Epidermal melanocyte (primary cell): ENCODE measurements at regions not wholly inside any gene's neighbourhood (a gene's known extent, or its start where the extent isn't known, plus 50 kb on each side); places are given as distances from the start of the nearest gene placed in this dataset.

Source experiments
- DNase-seq: peaks from one replicate; pipeline ENCODE4 v3.0.0; 2011; ENCODE audit warnings: low spot score; ENCODE audit not compliant: insufficient read length

DNA sequence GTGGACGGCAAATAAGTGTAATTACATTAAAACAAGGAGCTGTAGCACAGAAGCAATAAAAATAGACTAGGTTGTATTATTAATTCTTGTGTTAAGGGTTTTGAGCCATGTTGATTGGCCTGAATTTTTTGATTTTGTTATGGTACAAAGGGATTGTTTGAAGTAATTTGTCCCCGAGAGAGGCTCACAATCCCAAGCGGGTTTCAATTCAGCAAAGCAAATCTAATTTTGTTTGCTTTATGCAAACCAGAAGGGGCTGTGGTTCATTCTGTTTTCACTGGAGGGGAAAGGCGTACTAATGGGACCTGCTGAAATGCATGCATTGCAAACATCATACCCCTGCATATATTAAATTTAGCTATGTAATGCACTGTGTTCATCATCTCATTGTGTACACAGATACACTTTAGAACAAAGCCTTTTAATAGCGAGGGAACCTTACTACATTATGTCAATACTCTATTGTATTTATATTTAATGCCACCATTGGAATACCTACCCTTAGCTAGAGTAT lies 379.5 kb upstream of the POU3F2 start:
- no peak for DNase-seq

DNA sequence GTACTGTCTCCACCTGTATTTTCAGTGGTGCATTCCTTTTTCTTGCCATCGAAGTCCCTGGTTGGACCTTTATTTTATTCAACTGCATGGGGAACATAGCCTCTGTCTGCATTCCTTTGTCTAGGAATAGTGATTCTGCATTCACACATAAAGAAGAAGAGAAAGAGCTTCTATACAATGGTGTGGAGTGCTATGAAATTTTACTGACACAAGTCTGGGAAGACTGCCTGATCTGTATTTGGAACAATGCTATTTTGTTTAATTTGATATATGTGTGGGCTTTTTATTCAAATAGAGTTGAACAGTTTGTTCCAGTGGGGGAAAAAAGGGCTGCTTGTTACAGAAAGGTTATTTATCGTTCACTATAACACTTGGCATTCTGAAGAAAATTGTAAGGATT lies 375.7 kb upstream of the POU3F2 start:
- DNase-seq = no peak

DNA sequence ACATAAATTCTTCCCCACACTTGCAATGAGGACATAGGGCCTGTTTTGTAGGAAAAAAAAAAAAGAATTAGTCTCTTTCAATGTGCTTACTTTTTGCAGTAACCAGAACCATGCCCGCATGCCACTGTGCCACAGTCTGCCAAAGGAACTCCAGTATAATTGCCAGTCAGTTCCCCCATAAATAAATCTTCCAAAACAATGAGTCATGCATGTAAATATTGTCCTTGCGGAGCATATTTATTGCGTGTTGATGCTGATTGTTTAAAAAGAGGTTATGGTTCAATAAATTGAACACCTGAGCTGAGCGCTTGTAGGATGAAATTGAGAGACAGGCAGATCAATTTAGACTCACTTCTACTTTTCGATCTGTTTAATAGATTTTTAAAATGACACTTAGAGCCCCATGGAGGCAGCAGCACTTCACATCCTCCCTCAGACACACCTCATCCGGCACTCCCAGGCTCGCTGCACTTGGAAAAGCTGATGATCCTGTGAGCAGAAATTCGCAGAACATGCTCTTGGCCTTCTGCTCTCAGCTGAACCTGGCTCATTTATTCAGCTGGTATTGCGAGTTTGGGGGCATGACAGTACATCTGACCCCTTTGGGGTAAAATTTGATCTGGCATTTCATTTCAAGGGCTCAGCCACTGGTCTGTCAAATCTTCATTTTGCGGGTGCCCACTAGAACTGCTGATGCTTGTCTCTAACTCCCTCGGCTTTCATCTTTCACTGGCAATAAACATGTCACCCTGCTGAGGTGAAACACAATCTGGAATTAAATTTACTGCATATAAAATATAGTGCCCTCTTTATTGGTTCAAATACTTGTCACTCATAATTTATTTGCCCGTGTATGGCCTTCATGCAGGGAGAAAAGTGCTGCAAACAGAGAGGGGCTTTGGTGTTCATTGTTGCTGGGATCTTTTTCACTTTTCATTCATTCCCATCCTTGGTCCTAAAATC lies 371.1 kb upstream of the POU3F2 start:
- DNase-seq = no peak

DNA sequence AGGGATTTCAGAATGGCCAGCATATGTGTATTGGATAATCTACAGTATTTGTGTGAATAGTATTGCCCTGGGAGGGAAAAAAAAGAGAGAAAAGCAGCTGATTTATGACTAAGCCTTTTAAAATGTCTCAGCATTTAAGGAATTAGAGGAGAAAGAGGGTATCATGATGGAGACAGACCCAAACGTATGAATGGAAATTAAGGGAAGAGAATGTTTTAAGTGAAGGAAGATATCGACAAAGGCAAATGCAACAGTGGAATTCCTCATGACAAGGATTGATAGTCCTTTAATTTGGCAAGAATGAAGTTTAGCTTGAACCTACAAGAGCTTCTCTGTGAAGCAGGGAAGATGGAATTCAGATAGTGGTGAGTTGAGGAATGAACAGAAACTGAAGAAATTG lies 367.3 kb upstream of the POU3F2 start:
- DNase-seq = no peak

DNA sequence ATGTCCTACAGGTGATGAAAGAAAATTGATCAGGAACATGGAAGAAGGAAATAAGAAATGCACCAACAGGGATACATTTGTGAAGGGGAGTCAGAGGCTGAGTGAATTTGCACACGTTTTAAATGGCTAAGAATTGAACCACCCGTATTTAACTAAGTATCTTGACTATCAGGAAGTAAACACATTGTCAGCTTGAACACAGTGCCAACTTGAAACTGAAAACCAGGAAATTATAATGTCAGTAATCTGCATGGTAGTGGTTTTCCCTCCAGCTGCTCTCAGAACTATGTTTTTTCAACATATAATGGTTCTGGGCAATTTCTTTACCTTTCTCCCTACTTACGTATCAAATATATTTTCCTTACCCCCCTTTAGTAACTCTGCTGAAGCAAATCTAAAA lies 366.5 kb upstream of the POU3F2 start:
- DNase-seq = no peak

DNA sequence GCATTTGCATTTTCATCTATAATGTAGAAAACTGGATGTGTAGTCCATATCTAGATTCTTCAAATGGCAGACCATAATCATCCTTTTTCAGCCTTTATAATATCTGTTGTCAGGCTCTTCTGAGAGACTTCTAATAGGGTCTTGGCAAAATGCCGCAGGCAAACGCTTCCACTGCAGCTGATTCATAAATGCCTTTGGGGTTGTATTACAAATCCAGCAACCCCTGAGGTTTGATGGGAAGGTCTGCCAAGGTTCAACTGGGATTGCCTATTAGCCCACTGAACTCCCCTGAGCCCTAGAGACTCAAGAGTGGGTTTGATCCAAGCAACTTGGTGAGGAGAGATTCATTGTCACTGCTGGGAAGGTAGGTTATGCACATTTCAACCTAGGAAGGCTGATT lies 365.2 kb upstream of the POU3F2 start:
- no peak for DNase-seq

DNA sequence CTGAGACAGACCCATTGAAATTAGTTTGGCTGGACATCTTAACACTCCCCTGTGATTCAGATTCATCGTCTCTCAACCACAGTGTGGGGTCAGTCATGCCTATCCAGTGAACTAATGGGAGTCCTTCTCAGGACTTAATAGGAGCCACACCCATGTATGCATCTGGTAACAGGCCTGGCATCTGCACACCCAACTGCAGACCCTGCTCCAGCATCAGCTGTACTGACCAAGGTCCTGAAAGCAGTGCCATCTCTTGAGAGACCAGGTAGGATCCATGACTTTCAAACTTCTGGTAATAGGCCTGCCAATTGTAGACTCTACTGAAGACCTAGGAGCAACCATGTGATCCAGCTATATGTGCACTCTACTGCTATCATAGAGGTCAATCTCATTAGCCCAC lies 363.6 kb upstream of the POU3F2 start:
- DNase-seq = no peak

DNA sequence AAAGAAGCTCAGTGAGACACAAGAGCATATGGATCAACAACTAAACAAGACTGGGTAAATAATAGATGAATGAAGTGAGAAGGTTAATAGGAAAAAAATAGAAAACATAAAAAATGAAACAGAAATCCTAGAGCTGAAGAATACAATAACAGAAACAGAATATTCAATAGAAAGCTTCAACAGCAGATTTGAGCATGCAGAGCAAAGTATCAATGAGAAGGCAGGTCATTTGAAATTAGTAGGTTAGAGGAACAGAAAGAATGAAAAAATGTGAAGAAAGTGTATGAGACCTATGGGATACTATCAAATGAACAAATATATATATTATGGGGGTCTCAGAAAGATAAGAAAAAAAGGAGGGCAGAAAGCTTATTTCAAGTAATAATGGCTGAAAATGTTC lies 362.9 kb upstream of the POU3F2 start:
- DNase-seq = no peak

DNA sequence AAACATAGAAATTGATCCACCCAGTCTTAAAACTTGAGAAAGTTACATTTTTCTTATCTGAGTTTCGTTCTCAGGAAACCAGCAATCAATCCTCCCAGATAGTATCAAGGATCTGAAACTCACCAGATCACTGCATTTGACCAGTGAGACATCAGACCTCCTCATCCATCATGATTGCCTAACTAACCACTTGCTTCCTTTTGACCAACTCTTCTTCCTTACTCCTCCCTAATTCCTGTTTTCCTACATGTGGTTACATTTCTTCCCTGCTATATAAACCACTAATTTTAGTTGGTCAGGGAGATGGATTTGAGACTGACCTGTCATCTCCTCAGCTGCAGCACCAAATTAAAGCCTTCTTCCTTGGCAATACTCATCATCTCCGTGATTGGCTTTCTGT lies 357.1 kb upstream of the POU3F2 start:
- DNase-seq = no peak

DNA sequence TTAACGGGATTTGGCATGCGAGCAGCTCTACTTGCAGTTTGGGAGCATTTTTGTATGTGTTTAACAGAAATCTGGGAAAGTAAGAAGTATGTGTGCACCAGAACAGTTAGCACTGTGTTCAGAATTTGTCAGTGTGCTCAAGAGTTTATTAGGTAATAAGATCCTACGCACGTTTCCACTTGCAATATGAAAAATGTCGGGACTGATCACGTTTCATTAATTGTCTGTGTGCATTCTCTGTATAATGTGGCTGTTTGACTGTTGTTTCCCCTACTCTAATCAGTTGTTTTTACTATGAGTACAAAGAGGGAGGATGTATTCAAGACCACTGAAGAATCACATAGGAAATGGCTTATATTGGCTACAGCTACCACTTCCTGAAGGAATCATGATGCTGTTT lies 349.7 kb upstream of the POU3F2 start:
- DNase-seq = no peak

DNA sequence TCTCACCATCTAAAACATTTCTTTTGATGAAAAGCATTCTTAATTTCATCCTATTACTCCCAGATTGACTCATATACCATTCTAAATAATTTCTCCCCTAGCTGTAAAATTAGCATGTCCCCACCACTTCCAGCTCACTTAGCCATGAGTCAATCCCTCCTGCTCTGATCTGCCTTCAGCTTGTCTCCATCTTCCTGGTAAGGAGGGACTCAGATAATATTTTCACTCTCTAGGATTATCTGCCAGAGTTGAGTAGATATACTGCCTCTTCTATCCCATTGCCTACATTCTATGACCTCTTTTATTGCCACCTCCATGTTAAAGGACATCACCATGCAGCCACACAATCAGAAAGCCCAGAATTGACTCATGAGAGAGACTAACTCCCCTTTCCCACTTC lies 348.8 kb upstream of the POU3F2 start:
- DNase-seq = no peak

DNA sequence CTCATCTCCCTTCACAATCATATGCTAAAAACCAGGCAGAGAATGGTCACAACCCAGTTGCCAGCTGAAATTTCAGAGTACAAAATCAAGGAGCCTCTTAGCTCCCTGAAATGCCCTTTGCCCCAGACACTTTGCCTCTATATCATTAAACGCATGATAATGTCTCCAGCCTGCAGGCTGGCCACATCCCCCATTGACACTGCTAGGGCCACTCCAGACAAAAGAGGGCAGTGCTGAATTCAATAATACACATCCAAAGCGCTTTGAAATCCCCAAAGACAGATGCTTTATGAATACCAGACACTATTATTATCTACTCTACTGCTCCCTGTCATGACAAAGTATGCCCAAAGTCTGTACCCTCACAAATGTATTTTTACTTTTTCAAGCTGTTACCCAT lies 348.3 kb upstream of the POU3F2 start:
- no peak for DNase-seq

DNA sequence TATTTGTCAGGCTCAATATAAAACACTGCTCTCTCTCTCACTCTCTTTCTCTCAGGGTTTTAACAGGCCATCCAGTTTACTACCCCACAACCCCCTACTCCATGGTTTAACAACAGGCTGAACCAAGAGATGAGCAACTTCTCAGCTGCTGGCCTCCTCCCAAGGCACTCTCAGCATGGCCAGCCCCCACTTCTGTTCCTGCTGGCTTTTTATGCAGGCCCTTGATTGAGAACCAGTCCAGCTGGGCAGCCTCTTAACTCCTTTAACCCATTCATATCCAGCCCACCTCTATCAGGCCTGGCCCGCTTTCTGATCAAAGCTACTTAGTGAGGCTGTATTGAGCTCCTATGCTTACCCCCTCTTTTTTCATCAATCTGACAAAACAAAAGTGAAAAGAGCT lies 346.8 kb upstream of the POU3F2 start:
- no peak for DNase-seq

DNA sequence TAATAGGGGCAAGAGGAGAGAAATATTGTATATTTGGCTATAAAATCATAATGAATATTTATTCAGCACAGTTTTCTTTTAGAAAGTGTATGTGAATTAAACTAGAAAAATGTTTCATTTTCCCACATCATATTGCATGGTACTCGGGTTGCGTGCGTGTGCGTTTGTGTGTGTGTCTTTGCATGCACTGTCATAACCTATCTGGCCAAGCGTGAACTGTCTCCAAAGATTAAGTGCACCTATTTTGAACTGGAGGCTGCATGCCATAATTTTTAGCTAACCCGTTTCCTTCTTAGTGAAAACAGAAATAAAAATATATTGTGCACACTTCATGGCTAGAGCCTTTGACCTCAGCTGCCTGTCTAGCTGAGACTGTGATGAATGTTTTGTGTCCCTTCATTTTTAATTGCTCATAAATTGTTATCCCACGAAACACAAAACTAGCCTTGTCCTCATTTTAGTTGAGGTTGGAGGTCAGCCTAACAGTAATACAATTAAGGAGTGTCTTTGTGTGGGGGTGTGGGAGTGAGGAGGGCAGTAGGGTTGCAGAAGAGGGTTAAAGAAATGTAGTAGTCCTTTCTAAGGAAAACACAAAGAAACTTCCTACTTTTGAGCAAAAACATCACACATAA lies 336.1 kb upstream of the POU3F2 start:
- DNase-seq = no peak

DNA sequence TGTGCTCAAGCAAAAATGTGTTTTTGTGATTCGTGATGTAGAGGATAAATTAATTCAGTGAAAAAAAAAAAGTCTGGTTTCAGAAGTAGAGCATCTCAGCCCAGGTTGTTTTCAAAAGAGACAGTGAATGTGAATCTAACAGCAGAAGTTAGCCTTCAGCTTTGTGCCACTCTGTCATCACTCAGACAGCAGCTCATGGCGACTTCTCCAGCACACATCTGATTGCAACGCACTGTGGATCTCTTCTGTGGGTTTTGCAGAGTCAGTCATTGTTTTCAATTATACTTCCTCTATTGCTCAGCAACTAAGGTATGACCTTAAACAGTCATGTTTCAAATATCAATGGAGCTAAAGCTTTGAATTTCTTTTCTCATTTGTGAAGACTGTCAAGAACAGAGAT lies 335.5 kb upstream of the POU3F2 start:
- DNase-seq = no peak

DNA sequence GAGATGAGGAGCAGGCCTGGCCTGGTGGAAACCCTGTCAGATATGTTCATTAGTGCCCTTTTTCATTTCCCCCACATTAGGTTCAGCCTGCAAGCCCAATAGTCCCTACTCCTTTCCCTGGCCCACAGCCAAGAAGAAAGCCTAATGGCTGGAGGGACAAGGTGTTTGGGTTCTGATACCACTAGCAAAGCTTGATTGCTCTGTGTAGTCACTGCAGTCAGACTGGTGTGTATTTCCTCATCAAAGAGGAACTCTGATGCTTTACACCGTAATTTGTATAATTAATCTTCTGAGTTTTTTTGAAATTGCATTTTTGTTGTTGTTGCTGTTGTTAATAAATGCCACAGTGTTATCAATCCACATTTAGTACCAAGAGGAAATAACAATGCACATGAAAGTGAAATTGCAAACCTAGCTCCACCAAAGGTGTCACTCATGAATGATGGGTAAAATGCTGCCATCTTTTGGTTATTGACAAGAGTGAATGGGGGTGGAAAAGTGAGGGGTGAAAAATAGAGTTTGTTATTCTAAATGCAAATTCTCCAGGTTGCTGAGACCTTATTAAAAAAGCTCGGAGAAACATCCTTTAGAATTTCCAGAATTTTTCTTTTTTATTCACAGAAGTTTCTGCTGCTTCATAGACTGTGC lies 320.2 kb upstream of the POU3F2 start:
- DNase-seq = no peak

DNA sequence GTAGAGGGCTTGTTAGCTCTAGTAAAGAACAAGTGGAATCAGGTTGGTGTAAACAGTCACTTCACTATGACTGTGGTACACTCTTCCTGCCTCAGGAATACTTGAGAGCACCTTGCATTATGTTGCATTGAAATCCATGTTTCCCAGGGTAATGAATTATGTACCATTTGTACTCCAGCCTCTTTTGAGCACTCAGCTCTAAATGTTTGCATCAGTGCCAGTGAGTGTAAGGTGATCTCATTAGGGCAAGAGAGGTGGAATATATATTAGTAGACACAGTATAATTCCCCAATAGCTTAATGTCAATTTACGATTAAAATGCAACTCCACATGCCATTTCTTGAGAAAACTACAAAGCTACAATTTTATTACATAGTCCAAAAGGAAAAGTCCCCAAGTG lies 319.6 kb upstream of the POU3F2 start:
- no peak for DNase-seq

DNA sequence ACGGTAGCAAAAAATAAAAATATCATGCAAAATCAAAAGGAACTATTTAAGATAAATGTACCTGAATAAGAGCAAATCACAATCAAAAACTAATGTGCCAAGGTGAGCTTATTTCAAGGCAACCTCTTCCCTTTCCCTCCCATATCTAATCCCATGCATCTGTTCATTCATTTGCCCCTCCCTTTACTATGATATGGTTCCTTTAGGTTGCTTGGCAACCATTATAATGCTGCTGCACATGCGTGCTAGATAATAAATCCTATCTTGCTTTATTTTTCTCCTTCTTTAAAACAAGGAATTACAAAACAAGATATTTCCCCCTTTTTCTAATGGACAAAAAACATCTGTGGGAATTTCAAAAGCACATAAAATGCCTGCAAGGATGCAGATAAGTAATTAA lies 318.2 kb upstream of the POU3F2 start:
- DNase-seq = no peak

DNA sequence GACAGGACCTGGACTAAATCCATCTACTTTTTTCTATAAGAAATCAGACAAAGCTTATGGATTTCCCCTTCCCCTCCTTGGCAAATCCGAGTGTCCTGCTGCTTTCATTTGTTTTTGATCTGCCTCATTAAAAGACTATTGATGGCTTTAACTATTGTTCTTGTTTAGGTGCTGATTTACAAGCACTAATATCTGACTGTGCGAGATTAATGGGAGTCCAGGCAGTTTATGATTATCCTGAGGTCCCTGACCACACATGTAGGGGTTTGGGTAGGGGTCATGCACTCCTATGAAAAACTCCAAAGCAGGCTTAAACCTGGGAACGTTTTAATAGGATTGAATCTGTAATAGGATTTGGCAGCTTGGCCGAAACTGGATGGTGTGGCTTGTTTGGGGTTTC lies 317.5 kb upstream of the POU3F2 start:
- DNase-seq = no peak

DNA sequence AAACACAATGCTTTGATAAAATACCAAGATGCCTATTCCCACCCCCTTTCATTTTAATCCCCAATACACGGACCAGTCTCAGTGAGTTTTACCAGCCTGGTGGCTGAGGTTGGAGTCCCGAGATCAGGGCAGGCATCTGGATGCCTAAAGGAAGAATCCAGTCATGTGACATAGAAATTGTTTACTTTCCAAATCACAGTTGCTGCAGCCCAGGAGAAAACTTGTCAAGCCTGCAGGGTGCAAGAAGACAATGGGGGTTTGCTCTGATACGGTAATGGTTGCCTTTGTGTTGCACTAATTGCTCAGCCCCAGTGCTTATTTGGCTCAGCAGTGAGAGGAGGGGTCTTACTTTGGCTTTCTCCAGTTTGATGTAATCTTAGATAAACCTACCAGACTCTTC lies 308.5 kb upstream of the POU3F2 start:
- no peak for DNase-seq

DNA sequence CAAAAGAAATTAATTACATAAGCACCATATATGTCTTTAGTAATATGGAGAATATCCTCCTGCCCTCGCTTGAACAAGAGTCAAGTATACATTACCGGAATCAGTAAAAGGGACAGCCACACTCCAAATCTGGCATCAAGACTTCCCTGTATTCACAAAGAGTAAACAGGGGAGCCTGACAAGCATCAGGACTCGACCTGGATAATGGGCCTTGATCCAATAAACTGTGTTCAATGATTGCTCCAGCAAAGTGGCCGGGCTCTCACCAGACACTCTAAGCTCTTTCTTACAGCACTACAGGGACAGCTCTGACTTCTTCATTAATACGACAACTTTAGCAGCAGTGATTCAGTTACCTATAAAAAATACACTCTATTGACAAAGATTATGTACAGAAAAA lies 307.9 kb upstream of the POU3F2 start:
- DNase-seq = no peak

DNA sequence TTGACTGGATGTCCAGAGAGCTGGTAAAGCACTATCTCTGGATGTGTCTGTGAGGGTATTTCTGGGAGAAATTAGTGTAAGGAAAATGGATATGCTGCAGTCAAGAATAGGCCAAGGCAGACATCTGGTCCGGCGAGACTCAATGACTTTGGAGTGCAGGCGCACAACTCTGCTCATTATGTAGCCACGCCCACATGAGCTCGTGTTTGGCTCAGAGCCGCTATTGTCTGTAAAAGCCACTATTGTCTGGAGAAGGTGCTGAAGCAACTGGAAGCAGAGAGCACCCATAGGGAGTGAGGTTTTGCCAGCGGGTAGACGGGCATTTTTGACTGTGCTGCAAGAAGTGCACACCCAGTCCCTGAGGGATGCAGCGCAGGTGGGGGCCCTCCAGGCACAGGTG lies 305.0 kb upstream of the POU3F2 start:
- DNase-seq = no peak
